Tibial nerve (tissue), 3 donors: ENCODE measurements at regions not wholly inside any gene's neighbourhood (a gene's known extent, or its start where the extent isn't known, plus 50 kb on each side); places are given as distances from the start of the nearest gene placed in this dataset.

Experiments used
- CTCF ChIP-seq, 5 experiments: fragments of 200-600 bp in 3 of 5; fragments of 450-650 bp in 2 of 5; sonication (generic) in 3 of 5; IDR thresholded peaks; one replicate each; pipeline ENCODE4 v1.5.1; 2016 to 2019; ENCODE audit warnings: antibody characterized with exemption in 5 of 5, mild to moderate bottlenecking in 3 of 5, moderate library complexity in 2 of 5
- POLR2A ChIP-seq, 2 donors: fragments of 450-650 bp; IDR thresholded peaks; one replicate each; pipeline ENCODE4 v1.6.1; 2017; ENCODE audit warnings: antibody characterized with exemption in 2 of 2, mild to moderate bottlenecking in 2 of 2, moderate library complexity in 2 of 2

- TF ChIP-seq CTCF (IDR thresholded peaks at IDR 0.05) (no peak), POLR2A (IDR thresholded peaks at IDR 0.05) (no peak)
Measured at GRCh38 chr6:169907419-169908115, 156.1 kb downstream of the ERMARD start.
